ENCODE measurements at regions not wholly inside any gene's neighbourhood (a gene's known extent, or its start where the extent isn't known, plus 50 kb on each side); places are given as distances from the start of the nearest gene placed in this dataset.

DNA sequence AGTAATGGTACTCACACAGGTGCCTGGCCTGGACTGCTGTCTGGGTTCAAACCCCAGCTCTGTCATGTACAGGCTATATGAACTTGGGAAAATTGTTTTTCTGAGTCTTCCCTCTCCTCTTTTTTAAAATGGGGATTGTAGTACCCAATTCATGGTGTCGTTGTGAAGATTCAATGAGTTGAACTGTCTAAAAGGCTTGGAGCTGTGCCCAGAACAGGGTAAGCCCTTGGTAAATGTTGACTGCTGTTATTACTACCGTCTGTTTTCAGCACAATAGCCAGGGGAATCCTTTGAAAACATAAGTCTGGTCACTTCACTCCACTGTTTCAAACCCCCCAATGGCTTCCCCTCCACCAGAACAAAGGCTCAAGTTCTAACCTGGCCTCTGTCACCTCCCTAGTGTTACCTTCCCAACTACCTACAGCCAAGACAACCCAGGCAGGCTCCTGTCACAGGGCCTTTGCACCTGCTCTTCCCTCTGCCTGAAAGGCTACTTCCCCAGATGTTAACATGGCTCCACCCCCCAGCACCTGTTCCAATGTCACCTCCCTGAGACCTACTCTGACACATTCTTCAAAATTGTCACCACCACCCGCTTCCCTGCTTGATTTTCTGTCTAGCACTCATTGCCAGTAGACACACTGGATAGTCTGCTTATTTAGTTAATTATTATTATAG, 152.8 kb downstream of the CHST1 start:
- DNase-seq (ENCODE audit: low read depth), result no peak
- H3K4me3 ChIP-seq (ENCODE audit: low read depth, low read length), result no peak overlapping the region
- TF ChIP-seq, protein P1, sequence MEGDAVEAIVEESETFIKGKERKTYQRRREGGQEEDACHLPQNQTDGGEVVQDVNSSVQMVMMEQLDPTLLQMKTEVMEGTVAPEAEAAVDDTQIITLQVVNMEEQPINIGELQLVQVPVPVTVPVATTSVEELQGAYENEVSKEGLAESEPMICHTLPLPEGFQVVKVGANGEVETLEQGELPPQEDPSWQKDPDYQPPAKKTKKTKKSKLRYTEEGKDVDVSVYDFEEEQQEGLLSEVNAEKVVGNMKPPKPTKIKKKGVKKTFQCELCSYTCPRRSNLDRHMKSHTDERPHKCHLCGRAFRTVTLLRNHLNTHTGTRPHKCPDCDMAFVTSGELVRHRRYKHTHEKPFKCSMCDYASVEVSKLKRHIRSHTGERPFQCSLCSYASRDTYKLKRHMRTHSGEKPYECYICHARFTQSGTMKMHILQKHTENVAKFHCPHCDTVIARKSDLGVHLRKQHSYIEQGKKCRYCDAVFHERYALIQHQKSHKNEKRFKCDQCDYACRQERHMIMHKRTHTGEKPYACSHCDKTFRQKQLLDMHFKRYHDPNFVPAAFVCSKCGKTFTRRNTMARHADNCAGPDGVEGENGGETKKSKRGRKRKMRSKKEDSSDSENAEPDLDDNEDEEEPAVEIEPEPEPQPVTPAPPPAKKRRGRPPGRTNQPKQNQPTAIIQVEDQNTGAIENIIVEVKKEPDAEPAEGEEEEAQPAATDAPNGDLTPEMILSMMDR (IDR thresholded peaks at IDR 0.05; ENCODE audit: insufficient read depth, low read length, poor library complexity, severe bottlenecking), result no peak
- no peaks in the 10 kb centered on the region for H3K36me3 ChIP-seq (ENCODE audit: control insufficient read depth, insufficient read depth, low read length)
- no peaks in the 10 kb centered on the region for H3K27me3 ChIP-seq (ENCODE audit: control insufficient read depth, insufficient read depth, low read length)

DNA sequence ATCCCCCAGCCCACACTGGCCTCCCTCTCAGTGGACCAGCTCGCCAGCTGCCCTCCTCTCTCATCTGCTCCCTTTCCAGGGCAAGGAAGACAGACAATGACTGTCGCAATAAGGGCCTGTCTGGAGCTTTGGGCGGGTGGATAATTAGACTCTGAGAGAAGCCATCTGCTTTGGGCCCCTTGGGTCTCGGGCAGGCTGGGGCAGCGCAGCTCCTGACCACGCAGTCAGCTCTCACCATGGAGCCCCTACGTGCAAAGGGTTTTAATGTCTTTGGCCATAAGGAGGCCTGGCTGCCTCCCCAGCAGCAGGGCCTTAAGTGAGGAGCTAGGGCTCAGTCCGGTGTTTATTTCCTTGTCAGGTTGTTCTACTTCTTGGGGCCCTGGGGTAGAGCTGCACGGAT, 153.9 kb downstream of the CHST1 start:
- Histone ChIP-seq H3K4me3 (ENCODE audit: low read depth, low read length) (no peak overlapping the region), H3K27me3 (ENCODE audit: control insufficient read depth, insufficient read depth, low read length) (no peaks in the 10 kb centered on the region), H3K36me3 (ENCODE audit: control insufficient read depth, insufficient read depth, low read length) (no peaks in the 10 kb centered on the region)
- TF ChIP-seq, protein P1 (IDR thresholded peaks at IDR 0.05; ENCODE audit: insufficient read depth, low read length, poor library complexity, severe bottlenecking), result no peak
- no peak for DNase-seq (ENCODE audit: low read depth)

DNA sequence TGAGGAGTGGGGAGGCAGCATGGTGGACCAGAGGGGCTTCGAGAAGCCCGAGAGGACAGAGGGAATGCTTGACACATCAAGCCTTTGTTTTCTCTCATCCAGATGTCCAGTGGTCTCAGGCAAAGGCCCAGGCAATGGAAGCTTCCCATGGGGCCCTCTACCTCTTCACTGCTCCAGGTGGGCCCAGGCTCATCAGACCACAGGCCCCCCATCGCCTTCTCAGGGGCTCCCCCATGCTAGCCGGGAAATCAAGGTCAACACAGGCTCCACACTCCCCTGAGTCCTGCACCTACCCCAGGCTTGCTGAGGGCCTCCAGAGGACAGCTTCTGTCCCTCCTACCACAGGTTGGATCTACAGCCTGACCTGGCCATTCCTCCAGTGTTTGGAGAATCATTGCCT, 157.5 kb downstream of the CHST1 start:
- Histone ChIP-seq H3K27me3 (ENCODE audit: control insufficient read depth, insufficient read depth, low read length) (no peaks in the 10 kb centered on the region), H3K36me3 (ENCODE audit: control insufficient read depth, insufficient read depth, low read length) (no peaks in the 10 kb centered on the region), H3K4me3 (ENCODE audit: low read depth, low read length) (no peak overlapping the region)
- TF ChIP-seq, protein P1 (IDR thresholded peaks at IDR 0.05; ENCODE audit: insufficient read depth, low read length, poor library complexity, severe bottlenecking), result no peak
- no peak for DNase-seq (ENCODE audit: low read depth)

DNA sequence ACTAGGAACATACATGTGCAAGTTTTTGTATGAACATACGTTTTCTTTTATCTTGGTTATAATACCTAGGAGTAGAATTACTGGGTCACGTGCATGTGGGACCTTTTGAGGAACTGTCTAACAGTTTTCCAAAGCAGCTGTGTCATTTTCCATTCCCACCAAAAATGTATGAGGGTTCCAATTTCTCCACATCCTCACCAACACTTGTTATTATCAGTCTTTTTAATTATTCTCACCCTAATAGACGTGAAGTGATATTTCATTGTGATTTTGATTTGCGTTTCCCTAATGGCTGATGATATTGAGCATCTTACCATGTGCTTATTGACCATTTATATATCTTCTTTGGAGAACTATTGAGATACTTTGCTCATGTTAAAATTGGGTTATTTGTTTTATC, 162.1 kb downstream of the CHST1 start:
- DNase-seq (ENCODE audit: low read depth), result no peak
- no peak overlapping the region for H3K4me3 ChIP-seq (ENCODE audit: low read depth, low read length)
- H3K27me3 ChIP-seq (ENCODE audit: control insufficient read depth, insufficient read depth, low read length), result no peaks in the 10 kb centered on the region
- TF ChIP-seq, protein P1 (IDR thresholded peaks at IDR 0.05; ENCODE audit: insufficient read depth, low read length, poor library complexity, severe bottlenecking), result no peak
- H3K36me3 ChIP-seq (ENCODE audit: control insufficient read depth, insufficient read depth, low read length), result no peaks in the 10 kb centered on the region

DNA sequence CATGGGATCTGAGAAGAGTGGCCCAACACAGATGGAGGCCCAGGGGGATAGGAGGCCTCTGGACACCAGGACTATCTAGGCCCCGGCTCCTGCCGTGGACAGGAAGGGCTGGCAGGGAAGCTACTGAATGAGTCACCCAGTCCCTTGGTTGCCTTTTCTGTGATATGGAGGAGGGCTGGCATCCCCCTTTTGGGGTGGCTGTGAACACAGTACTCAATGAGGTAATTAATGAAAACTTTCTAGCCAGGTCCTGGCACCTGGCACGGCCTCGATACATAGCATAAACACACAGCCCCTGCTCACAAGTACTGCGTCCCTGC, 163.2 kb downstream of the CHST1 start:
- Histone ChIP-seq H3K27me3 (ENCODE audit: control insufficient read depth, insufficient read depth, low read length) (no peaks in the 10 kb centered on the region), H3K4me3 (ENCODE audit: low read depth, low read length) (no peak overlapping the region), H3K36me3 (ENCODE audit: control insufficient read depth, insufficient read depth, low read length) (no peaks in the 10 kb centered on the region)
- no peak for DNase-seq (ENCODE audit: low read depth)
- TF ChIP-seq, protein P1 (IDR thresholded peaks at IDR 0.05; ENCODE audit: insufficient read depth, low read length, poor library complexity, severe bottlenecking), result no peak
